Liver (tissue), 3 donors: ENCODE measurements at regions not wholly inside any gene's neighbourhood (a gene's known extent, or its start where the extent isn't known, plus 50 kb on each side); places are given as distances from the start of the nearest gene placed in this dataset.
"Not testable (repeated sequence)": the region's sequence is repeated elsewhere in the genome, so short reads cannot be mapped to it uniquely, and the experiment has no call there.

ENCODE experiments used
- RAD21 ChIP-seq, 2 donors: IDR thresholded peaks; 2 replicates each; pipeline ENCODE4 v1.6.1; 2016; ENCODE audit warnings: antibody characterized with exemption in 2 of 2, mild to moderate bottlenecking in 2 of 2
- TF ChIP-seq, protein P1 (sequence below): fragments of 150-350 bp; IDR thresholded peaks from 2 replicates; pipeline ENCODE4 v1.5.1; 2017; ENCODE audit warnings: improper control_type of control experiment, low read depth, low read length; ENCODE audit not compliant: missing input control
- donor health status: healthy.
- donor health status: healthy.

DNA sequence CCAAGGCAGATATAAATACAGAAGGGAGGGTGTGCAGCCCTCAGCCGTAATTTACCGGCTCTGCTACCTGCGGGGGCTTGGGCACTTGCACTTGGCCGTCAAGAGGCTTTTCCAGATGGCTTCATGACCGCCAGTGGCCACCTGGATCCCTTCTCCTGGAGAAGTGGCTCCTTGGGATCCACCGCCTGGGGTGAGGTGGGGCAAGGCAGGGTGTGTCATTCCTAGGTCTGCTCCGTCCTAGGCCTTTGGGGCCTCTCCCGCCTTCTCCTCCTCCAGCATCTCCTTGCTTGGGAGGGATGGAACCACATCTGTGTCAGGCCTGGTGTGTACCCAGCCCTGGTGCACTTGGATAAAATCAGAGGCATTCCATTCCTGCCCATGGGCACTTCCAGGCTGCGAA lies 80.8 kb upstream of the GOLGA6L4 start:
- not testable (repeated sequence) for TF ChIP-seq RAD21 (IDR thresholded peaks at IDR 0.05)
- TF ChIP-seq, protein P1, sequence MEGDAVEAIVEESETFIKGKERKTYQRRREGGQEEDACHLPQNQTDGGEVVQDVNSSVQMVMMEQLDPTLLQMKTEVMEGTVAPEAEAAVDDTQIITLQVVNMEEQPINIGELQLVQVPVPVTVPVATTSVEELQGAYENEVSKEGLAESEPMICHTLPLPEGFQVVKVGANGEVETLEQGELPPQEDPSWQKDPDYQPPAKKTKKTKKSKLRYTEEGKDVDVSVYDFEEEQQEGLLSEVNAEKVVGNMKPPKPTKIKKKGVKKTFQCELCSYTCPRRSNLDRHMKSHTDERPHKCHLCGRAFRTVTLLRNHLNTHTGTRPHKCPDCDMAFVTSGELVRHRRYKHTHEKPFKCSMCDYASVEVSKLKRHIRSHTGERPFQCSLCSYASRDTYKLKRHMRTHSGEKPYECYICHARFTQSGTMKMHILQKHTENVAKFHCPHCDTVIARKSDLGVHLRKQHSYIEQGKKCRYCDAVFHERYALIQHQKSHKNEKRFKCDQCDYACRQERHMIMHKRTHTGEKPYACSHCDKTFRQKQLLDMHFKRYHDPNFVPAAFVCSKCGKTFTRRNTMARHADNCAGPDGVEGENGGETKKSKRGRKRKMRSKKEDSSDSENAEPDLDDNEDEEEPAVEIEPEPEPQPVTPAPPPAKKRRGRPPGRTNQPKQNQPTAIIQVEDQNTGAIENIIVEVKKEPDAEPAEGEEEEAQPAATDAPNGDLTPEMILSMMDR = not testable (repeated sequence)
